CD4-positive, alpha-beta T cell treated with Interleukin-6 for 4 hours (primary cell): ENCODE measurements at regions not wholly inside any gene's neighbourhood (a gene's known extent, or its start where the extent isn't known, plus 50 kb on each side); places are given as distances from the start of the nearest gene placed in this dataset.

Experiments
- DNase-seq: peaks from one replicate; pipeline ENCODE4 v3.0.0-alpha.2; 2020; ENCODE audit warnings: mixed read lengths

GRCh38 chr3:193970773-193971206, 165.2 kb upstream of the HES1 start:
- no peak for DNase-seq

- no peak for DNase-seq
Measured at GRCh38 chr3:193971261-193971751, 164.6 kb upstream of the HES1 start.

- DNase-seq: no peak
Measured at GRCh38 chr3:193971966-193972365, 164.0 kb upstream of the HES1 start.

- no peak for DNase-seq
Measured at GRCh38 chr3:193972832-193973231, 163.1 kb upstream of the HES1 start.

- no peak for DNase-seq
Measured at GRCh38 chr3:193974191-193974652, 161.7 kb upstream of the HES1 start.

- DNase-seq: no peak
Measured at GRCh38 chr3:193974671-193975535, 161.0 kb upstream of the HES1 start.

- no peak for DNase-seq
Measured at GRCh38 chr3:193977622-193978021, 158.3 kb upstream of the HES1 start.

GRCh38 chr3:193978030-193978429, 157.9 kb upstream of the HES1 start:
- no peak for DNase-seq

- DNase-seq: no peak
Measured at GRCh38 chr3:193978486-193978885, 157.5 kb upstream of the HES1 start.

GRCh38 chr3:193980326-193980725, 155.6 kb upstream of the HES1 start:
- no peak for DNase-seq

GRCh38 chr3:193980905-193981304, 155.0 kb upstream of the HES1 start:
- DNase-seq: no peak

- no peak for DNase-seq
Measured at GRCh38 chr3:193981504-193981903, 154.4 kb upstream of the HES1 start.

- no peak for DNase-seq
Measured at GRCh38 chr3:193982258-193982659, 153.7 kb upstream of the HES1 start.

GRCh38 chr3:193983846-193984818, 151.8 kb upstream of the HES1 start:
- DNase-seq: no peak

- no peak for DNase-seq
Measured at GRCh38 chr3:193984876-193985275, 151.1 kb upstream of the HES1 start.

- no peak for DNase-seq
Measured at GRCh38 chr3:193987186-193987585, 148.8 kb upstream of the HES1 start.

- DNase-seq: no peak
Measured at GRCh38 chr3:193989186-193989585, 146.8 kb upstream of the HES1 start.

- DNase-seq: no peak
Measured at GRCh38 chr3:193991666-193992424, 144.1 kb upstream of the HES1 start.

- no peak for DNase-seq
Measured at GRCh38 chr3:193992425-193993037, 143.4 kb upstream of the HES1 start.

GRCh38 chr3:193996221-193996620, 139.7 kb upstream of the HES1 start:
- DNase-seq: no peak

GRCh38 chr3:193996641-193997089, 139.3 kb upstream of the HES1 start:
- no peak for DNase-seq
